WTC11 (cell line): ENCODE measurements at regions not wholly inside any gene's neighbourhood (a gene's known extent, or its start where the extent isn't known, plus 50 kb on each side); places are given as distances from the start of the nearest gene placed in this dataset.

Source experiments
- ATAC-seq: fragments of 200-7000 bp; cut with Tn5 transposase; 2 replicates; pipeline ENCODE4 v1.10.0; 2021; ENCODE audit warnings: mild to moderate bottlenecking, moderate library complexity
- CTCF ChIA-PET: fragments of 300-600 bp; sonication (Branson Sonifier 250); formaldehyde crosslinking; loops from one replicate; lab custom pipeline; 2021; ENCODE audit warnings: antibody characterized with exemption; lab: Charles Lee
- POLR2A ChIA-PET: fragments of 350-600 bp; sonication (Branson Sonifier 250); formaldehyde crosslinking; loops from one replicate; lab custom pipeline; 2021; ENCODE audit warnings: antibody characterized with exemption; lab: Charles Lee
- DNase-seq: peaks from one replicate; pipeline ENCODE4 v3.0.0; 2021; ENCODE audit warnings: low spot score
- H3K27ac Mint-ChIP-seq: 2 replicates; pipeline ENCODE4 v1.8.0; 2021; ENCODE audit warnings: mixed read lengths
- H3K27me3 Mint-ChIP-seq: 2 replicates; pipeline ENCODE4 v1.8.0; 2021; ENCODE audit warnings: low read depth, mild to moderate bottlenecking, moderate library complexity, mixed read lengths
- H3K36me3 Mint-ChIP-seq: 2 replicates; pipeline ENCODE4 v1.8.0; 2021; ENCODE audit warnings: mixed read lengths
- H3K4me1 Mint-ChIP-seq: 2 replicates; pipeline ENCODE4 v1.8.0; 2022; ENCODE audit warnings: mixed read lengths
- H3K4me3 Mint-ChIP-seq: 2 replicates; pipeline ENCODE4 v1.8.0; 2021; ENCODE audit warnings: mild to moderate bottlenecking, moderate library complexity, mixed read lengths
- H3K9me3 Mint-ChIP-seq: 2 replicates; pipeline ENCODE4 v1.8.0; 2021; ENCODE audit warnings: mixed read lengths
- CBFB ChIP-seq: sonication (generic); formaldehyde crosslinking; IDR thresholded peaks from 2 replicates; pipeline ENCODE4 v1.8.1; 2022; ENCODE audit warnings: mild to moderate bottlenecking, low read depth, missing genetic modification reagents
- CREB1 ChIP-seq: sonication (generic); formaldehyde crosslinking; IDR thresholded peaks from 2 replicates; pipeline ENCODE4 v1.8.0; 2023; ENCODE audit warnings: mild to moderate bottlenecking, missing genetic modification reagents
- CREM ChIP-seq: sonication (generic); formaldehyde crosslinking; IDR thresholded peaks from 2 replicates; pipeline ENCODE4 v1.8.1; 2022; ENCODE audit warnings: mild to moderate bottlenecking, missing genetic modification reagents, moderate library complexity
- EMX1 ChIP-seq: fragments of 250-450 bp; sonication (Bioruptor Pico); IDR thresholded peaks from 2 replicates; pipeline ENCODE4 v1.8.0; 2021; ENCODE audit warnings: mild to moderate bottlenecking
- ETV6 ChIP-seq: sonication (generic); formaldehyde crosslinking; IDR thresholded peaks from 2 replicates; pipeline ENCODE4 v1.8.1; 2022; ENCODE audit warnings: mild to moderate bottlenecking, missing genetic modification reagents
- FOXP1 ChIP-seq: sonication (generic); formaldehyde crosslinking; IDR thresholded peaks from 2 replicates; pipeline ENCODE4 v1.8.0; 2022; ENCODE audit warnings: missing genetic modification reagents, mild to moderate bottlenecking, moderate library complexity, borderline replicate concordance
- HMGXB4 ChIP-seq: sonication (generic); formaldehyde crosslinking; IDR thresholded peaks from 2 replicates; pipeline ENCODE4 v1.8.1; 2023; ENCODE audit warnings: mild to moderate bottlenecking, moderate library complexity, missing genetic modification reagents
- IRF2 ChIP-seq: sonication (generic); formaldehyde crosslinking; IDR thresholded peaks from 2 replicates; pipeline ENCODE4 v1.8.0; 2022; ENCODE audit warnings: low read depth, missing genetic modification reagents, borderline replicate concordance
- JUN ChIP-seq: sonication (generic); formaldehyde crosslinking; IDR thresholded peaks from 2 replicates; pipeline ENCODE4 v1.8.0; 2023; ENCODE audit warnings: mild to moderate bottlenecking, missing genetic modification reagents
- NFYB ChIP-seq: sonication (generic); formaldehyde crosslinking; conservative IDR thresholded peaks from 2 replicates; pipeline ENCODE4 v1.8.0; 2022; ENCODE audit warnings: low read depth, missing genetic modification reagents
- NR1H2 ChIP-seq: sonication (generic); formaldehyde crosslinking; IDR thresholded peaks from 2 replicates; pipeline ENCODE4 v1.9.0; 2021; ENCODE audit warnings: mild to moderate bottlenecking, moderate library complexity, missing genetic modification reagents
- NR2C2 ChIP-seq: sonication (generic); formaldehyde crosslinking; IDR thresholded peaks from 2 replicates; pipeline ENCODE4 v1.8.0; 2022; ENCODE audit warnings: mild to moderate bottlenecking, missing genetic modification reagents
- OVOL2 ChIP-seq: fragments of 250-450 bp; sonication (Bioruptor Pico); IDR thresholded peaks from 2 replicates; pipeline ENCODE4 v1.9.0; 2021; ENCODE audit warnings: mild to moderate bottlenecking, borderline replicate concordance
- PRRX2 ChIP-seq: fragments of 250-450 bp; sonication (Bioruptor Pico); IDR thresholded peaks from 2 replicates; pipeline ENCODE4 v1.8.0; 2021; ENCODE audit warnings: mild to moderate bottlenecking
- TP53 ChIP-seq: sonication (generic); formaldehyde crosslinking; IDR thresholded peaks from 2 replicates; pipeline ENCODE4 v1.8.1; 2023; ENCODE audit warnings: mild to moderate bottlenecking, missing genetic modification reagents
- ZBTB21 ChIP-seq: sonication (generic); formaldehyde crosslinking; IDR thresholded peaks from 2 replicates; pipeline ENCODE4 v1.8.1; 2023; ENCODE audit warnings: mild to moderate bottlenecking, missing genetic modification reagents, borderline replicate concordance
- ZNF138 ChIP-seq: sonication (generic); formaldehyde crosslinking; conservative IDR thresholded peaks from 2 replicates; pipeline ENCODE4 v1.8.1; 2022; ENCODE audit warnings: mild to moderate bottlenecking, moderate library complexity, missing genetic modification reagents
- ZNF232 ChIP-seq: sonication (generic); formaldehyde crosslinking; IDR thresholded peaks from 2 replicates; pipeline ENCODE4 v1.8.0; 2022; ENCODE audit warnings: mild to moderate bottlenecking, missing genetic modification reagents
- TF ChIP-seq, protein P1 (sequence below): fragments of 250-450 bp; sonication (Bioruptor Pico); IDR thresholded peaks from 2 replicates; pipeline ENCODE4 v2.1.2; 2022; ENCODE audit warnings: mild to moderate bottlenecking, moderate library complexity
- TF ChIP-seq, protein P2 (sequence below): sonication (generic); formaldehyde crosslinking; IDR thresholded peaks from 2 replicates; pipeline ENCODE4 v1.8.1; 2023; ENCODE audit warnings: mild to moderate bottlenecking, missing genetic modification reagents, moderate library complexity
- TF ChIP-seq, protein P3 (sequence below): sonication (generic); formaldehyde crosslinking; IDR thresholded peaks from 2 replicates; pipeline ENCODE4 v1.8.0; 2023; ENCODE audit warnings: mild to moderate bottlenecking, missing genetic modification reagents

DNA sequence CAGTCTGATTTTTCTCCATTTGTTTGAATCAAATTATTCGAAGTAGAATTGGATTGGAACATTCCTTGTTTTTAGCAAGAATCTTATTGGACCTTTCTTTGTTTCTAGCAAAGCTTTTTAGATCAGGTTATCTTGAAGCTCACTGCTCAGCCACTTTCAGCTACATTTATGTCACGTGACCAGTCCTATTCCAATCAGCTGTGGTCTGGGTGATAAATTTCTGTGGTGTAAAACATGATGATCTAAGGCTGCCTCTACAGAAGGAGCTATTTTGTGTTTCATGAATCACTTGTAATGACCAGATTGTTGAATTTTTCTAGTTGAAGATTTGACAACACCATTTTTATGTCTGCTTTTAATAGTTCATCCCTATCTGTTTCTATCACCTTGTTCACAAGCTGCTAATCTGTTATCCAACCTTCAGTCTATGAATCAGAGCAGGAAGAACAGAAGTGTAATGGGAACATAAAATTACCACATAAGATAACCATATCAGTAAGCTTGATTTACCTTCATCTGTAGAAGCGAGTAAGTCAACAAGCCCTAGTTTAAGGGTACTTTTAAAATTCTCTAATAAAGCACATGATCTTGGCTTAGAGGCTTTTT, 101.0 kb upstream of the MAP3K7 start (continued):
- TF ChIP-seq, protein P1, sequence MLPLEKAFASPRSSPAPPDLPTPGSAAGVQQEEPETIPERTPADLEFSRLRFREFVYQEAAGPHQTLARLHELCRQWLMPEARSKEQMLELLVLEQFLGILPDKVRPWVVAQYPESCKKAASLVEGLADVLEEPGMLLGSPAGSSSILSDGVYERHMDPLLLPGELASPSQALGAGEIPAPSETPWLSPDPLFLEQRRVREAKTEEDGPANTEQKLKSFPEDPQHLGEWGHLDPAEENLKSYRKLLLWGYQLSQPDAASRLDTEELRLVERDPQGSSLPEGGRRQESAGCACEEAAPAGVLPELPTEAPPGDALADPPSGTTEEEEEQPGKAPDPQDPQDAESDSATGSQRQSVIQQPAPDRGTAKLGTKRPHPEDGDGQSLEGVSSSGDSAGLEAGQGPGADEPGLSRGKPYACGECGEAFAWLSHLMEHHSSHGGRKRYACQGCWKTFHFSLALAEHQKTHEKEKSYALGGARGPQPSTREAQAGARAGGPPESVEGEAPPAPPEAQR (CRISPR knock-in tag): no peak
- TF ChIP-seq OVOL2 (CRISPR knock-in tag): no peak

- H3K4me3 Mint-ChIP-seq: no peak overlapping the region
- TF ChIP-seq NR2C2: no peak
- TF ChIP-seq ZBTB21: no peak
- TF ChIP-seq NFYB (CRISPR knock-in tag): no peak
- no peak for TF ChIP-seq PRRX2 (CRISPR knock-in tag)
- TF ChIP-seq JUN (CRISPR knock-in tag): no peak
- no peak for TF ChIP-seq IRF2
- ATAC-seq (no peak), DNase-seq (no peak)
- peaks cover 25% of the 10 kb centered on the region for H3K4me1 Mint-ChIP-seq
- H3K27me3 Mint-ChIP-seq: no peaks in the 10 kb centered on the region
- H3K9me3 Mint-ChIP-seq: no peaks in the 10 kb centered on the region
- no peak overlapping the region for H3K27ac Mint-ChIP-seq
- ChIA-PET CTCF (no interaction called here), POLR2A (no interaction called here)
- H3K36me3 Mint-ChIP-seq: peaks cover 3% of the 10 kb centered on the region; the same call in 1 of the 2 replicates
Observed at GRCh38 chr6:90681863-90682262, 95.0 kb upstream of the MAP3K7 start.

DNA sequence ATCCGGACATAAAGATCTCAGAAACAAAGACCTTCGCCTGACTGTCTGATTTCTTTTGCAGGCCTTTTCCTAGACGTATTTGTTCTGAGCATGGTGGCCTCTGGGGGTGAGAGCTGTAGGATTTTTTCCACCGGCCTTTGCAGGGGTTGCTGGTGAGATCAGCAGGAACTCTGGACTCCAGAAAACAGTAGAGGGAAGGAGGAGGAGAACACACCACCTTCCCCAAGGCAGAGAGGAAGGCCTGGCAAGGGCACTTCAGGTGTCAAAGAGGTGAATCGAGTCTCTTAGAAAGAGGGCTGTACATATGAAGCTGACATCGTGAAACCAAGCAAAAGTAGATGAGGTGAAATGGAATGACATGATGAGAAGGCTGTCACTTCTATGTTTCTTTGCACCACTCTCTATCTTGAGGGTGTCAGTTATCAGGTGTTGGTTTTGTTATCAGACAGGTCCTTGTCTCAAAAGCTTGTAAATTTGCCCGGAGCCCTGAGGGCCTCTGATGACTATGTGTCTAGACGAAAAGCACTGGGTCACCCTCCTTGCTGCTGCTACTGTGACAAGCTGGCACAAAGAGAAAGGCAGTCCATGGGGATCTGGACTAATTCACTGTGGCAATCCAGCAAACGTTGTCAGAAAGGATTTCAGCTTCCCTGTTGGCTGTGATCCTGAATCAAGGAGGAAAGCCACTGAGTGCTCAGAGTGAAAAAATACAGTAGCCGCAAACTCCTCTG, 91.3 kb upstream of the MAP3K7 start:
- H3K4me3 Mint-ChIP-seq: no peak overlapping the region
- CTCF ChIA-PET: no interaction called here
- H3K36me3 Mint-ChIP-seq: peaks cover 3% of the 10 kb centered on the region; the same call in 1 of the 2 replicates
- peaks cover 57% of the 10 kb centered on the region for H3K4me1 Mint-ChIP-seq
- ATAC-seq: no peak
- no peaks in the 10 kb centered on the region for H3K27me3 Mint-ChIP-seq
- H3K27ac Mint-ChIP-seq: peak overlapping the region; percentile 96
- H3K9me3 Mint-ChIP-seq: no peaks in the 10 kb centered on the region
- POLR2A ChIA-PET: interaction anchor here (0.6 kb wide), 2 partner anchors 168 to 182 kb away, joined by 3 read pairs; no protein-coding TSS in a partner anchor
- TF ChIP-seq CREM (CRISPR knock-in tag) (no peak), TP53 (no peak), ZNF138 (no peak), FOXP1 (CRISPR knock-in tag) (no peak), CBFB (CRISPR knock-in tag) (no peak), ZNF232 (CRISPR knock-in tag) (no peak), NR1H2 (CRISPR knock-in tag) (no peak), CREB1 (CRISPR knock-in tag) (no peak), HMGXB4 (no peak), JUN (CRISPR knock-in tag) (no peak), EMX1 (no peak), ETV6 (no peak)
- TF ChIP-seq, protein P2, sequence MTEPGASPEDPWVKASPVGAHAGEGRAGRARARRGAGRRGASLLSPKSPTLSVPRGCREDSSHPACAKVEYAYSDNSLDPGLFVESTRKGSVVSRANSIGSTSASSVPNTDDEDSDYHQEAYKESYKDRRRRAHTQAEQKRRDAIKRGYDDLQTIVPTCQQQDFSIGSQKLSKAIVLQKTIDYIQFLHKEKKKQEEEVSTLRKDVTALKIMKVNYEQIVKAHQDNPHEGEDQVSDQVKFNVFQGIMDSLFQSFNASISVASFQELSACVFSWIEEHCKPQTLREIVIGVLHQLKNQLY (CRISPR knock-in tag): no peak
- TF ChIP-seq, protein P1 (CRISPR knock-in tag): no peak
- TF ChIP-seq, protein P3, sequence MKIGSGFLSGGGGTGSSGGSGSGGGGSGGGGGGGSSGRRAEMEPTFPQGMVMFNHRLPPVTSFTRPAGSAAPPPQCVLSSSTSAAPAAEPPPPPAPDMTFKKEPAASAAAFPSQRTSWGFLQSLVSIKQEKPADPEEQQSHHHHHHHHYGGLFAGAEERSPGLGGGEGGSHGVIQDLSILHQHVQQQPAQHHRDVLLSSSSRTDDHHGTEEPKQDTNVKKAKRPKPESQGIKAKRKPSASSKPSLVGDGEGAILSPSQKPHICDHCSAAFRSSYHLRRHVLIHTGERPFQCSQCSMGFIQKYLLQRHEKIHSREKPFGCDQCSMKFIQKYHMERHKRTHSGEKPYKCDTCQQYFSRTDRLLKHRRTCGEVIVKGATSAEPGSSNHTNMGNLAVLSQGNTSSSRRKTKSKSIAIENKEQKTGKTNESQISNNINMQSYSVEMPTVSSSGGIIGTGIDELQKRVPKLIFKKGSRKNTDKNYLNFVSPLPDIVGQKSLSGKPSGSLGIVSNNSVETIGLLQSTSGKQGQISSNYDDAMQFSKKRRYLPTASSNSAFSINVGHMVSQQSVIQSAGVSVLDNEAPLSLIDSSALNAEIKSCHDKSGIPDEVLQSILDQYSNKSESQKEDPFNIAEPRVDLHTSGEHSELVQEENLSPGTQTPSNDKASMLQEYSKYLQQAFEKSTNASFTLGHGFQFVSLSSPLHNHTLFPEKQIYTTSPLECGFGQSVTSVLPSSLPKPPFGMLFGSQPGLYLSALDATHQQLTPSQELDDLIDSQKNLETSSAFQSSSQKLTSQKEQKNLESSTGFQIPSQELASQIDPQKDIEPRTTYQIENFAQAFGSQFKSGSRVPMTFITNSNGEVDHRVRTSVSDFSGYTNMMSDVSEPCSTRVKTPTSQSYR (CRISPR knock-in tag): no peak
- TF ChIP-seq, all 79 proteins: peak for 0
- DNase-seq: no peak
